ENCODE measurements at regions not wholly inside any gene's neighbourhood (a gene's known extent, or its start where the extent isn't known, plus 50 kb on each side); places are given as distances from the start of the nearest gene placed in this dataset.
A peak's percentile ranks its signal among the peaks of the same experiment; 100 is the strongest.

DNA sequence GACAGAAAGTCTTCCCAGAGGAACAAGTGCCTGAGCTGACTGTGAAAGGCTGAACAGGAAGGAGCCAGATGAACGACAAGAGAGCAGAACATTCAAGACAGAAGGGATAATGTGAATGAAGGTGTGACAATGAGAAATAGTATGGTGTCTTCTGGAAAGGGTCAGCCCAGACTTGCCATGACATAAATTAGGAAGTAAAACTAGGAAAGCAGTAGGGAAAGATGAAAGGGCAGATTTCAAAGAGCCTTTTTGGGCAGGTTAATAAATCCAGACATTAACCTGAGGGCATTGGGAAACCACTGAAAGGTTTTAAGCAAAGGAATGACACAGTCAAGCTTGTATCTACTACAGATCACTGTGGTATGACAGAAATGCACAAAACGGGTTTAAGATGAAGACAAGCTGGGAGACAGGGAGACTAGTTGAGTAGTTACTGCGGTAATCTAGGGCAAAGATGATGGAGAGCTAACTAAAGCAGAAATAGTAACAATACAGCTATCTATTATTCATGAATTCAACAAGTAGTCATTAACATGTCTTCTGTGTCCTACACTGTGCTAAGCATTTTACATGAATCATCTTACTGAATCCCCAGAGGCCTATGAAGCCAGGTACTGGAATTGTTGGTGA lies 580.9 kb upstream of the WWC1 start:
- DNase-seq (ENCODE audit: low spot score) = no peak

DNA sequence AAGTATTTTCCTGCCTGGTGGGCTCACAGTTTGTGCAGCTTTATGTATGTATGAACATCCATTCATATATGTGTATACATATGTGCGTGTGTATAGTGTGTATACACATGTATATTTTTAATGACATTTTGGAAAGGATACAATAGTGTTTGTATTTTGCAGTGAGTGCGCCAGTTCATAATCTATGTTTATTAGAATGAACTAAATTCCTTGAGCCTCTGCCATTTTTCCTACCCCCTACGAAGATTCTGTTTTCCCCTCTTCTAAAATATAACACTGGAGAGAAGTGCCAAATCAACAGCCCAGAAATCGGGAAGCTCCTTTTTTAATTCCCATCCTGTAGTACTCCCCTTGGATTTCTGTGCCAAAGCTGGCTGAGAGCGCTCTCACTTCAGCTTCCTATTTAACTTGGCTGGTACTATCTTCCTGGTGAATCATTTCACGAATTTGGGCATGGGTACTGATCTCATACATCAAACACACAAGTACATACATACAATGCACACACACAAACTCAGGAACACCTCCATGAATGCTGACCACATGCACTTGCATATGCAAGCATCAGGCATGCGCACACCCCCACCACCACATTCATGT lies 578.4 kb upstream of the WWC1 start:
- DNase-seq (ENCODE audit: low spot score) = no peak

DNA sequence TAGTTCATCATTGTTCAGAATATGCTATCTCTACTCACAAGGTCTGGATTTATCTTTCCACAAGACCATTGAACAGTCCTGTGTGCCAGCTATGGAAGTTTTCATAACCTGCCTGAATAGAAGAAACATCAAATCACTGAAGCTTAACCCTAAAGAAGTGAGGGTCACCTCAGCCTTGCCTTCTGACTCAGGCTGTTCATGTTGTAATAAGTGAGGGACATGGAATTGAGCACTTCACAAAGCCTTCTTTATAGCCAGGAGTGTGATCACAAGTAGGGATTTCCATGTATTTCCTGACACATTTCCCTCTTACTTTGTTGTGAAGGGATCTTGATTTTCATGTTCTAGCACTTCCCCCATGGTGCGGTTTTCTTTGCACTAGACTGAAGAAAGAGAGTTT lies 577.5 kb upstream of the WWC1 start:
- DNase-seq (ENCODE audit: low spot score) = no peak

DNA sequence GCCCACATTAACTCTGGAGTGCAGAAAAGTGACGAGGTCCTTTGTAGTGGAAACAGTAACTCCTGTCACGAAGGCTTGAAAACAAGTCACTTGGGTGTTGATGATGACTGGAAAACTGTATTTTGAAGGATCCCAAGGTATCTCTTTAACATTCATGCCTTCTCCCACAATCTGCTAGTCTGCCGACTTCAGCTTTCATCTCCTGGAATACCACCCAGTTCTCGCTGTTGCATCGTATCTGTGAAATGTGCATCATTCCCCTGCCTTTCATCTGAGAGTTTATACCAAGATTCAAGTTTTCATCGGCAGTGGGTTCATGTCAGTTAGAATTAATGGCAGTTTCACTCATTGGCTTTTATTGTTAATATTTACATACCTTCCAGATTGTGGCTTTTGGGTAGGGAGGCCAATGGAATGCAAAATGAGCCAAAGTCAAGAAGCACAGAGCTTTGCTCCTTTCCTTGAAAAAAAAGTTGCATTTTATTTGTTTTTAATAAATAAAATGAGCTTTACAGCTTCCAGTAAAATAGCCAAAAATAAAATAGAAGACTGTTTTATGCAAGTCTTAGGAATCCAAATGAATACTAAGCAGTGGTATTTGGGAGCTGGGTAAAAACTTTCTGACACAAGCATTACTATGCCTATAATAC lies 575.2 kb upstream of the WWC1 start:
- DNase-seq (ENCODE audit: low spot score) = no peak

DNA sequence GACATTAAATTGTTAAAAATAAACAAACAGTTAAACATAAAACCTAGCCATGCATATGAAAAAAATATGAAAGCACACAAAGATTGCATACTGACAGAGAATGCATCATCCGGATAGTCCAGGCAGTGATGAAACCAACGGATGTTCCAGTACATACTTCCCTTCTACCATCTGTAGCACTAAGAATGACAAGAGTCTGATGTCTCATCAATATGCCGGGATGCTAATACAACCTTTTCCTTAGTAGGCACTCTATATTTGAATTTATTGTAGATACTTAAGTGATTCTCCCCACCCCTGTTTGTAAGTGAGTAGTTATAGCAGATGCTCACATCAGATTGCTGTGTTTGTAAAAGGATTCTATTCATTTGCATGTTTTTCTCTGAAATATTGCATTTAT lies 571.2 kb upstream of the WWC1 start:
- no peak for DNase-seq (ENCODE audit: low spot score)

DNA sequence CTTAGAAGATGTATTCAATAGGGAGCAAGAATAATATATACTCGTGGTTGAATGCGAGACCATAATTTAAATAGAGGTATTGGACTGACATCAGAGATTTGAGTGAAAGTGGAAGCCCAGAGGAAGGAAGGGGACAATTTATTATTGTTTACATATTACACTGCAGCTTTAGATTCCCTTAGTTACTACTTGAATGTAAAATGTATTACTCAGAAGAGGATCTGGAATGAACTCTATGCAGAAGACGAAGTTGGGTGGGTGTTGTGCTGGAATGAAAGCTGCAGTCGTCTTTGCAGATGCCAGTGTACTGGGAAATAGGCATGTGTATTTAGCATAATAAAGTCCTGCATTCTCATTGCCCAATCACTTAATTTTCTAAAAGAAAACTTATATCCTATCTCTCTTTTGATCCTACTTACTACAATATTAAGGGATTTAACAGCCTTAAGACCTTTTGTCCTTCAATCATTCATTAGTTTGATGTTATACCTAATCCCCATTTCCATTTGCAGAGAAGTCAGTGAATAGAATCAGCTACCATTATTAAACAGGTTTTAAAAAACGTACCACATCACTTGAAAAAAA lies 570.7 kb upstream of the WWC1 start:
- no peak for DNase-seq (ENCODE audit: low spot score)

DNA sequence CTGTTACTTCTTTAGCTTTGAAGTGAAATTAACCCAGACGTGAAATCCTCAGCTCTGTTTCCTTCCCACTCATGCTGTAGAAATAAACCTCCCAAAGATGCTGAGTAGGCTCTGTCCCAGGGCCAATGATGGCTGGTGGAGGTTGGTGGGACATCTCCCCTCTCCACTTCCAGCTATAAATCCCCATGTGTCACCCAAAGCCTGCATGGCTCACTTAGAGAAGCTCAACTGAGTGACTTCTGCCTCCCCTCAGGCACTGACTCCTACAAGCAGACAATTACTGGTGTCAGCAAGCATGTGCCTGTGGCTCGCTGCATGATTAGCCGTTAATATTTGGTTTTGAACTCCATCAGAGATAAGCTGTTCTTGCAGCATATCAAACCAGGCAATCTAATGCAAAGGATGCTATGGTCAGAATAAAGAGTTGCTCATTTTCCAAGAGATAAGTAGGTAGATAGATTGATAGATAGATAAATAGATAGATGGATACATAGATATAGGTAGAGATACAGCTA lies 569.5 kb upstream of the WWC1 start:
- DNase-seq (ENCODE audit: low spot score) = no peak

DNA sequence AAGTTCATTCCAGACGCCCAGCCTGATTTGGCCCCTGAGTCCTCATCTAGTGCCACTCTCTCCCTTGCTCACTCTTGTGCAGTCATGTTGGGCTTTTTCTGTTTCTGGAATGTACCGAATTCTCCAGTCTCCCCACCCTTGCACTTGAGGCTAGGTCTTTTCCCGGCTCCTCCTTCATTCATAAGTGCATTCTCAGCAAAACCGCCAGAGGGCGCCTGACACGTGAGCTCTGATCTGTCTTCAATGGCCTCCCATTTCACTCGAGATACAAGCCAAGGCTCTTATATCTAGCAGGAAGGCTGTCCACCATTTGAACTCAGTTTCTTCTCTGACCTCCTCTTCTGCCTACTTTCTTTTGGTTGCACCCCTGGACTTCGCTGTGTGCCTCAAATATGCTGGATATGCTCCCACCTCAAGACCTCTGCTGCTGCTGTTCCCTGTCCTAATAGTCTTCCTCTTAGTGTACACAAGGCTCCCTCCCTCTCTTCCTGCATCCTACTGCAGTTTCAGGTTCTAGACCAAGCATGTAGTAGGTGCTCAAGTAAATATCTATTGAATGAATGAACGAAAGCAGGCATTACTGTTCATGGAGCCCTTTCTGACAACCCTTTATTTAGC lies 568.1 kb upstream of the WWC1 start:
- peak; percentile 53 for DNase-seq (ENCODE audit: low spot score)

DNA sequence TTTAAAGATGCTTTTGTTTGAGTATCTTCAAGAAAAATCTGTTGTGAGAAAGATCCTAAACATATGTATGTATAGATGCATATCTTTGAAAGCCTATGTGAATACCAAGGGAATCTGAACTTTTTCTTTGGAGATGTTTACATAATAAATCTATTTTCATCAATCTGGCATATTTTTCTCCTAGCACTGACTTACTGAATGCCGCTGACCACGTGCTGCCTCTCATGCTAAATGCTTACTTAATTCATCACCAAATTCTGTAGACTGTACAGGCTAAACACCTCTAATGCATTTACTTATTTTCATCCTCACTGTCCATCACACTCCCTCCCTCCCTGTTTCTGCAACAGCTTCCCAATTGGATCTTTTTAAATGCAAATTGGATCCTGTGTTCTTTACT lies 566.2 kb upstream of the WWC1 start:
- DNase-seq (ENCODE audit: low spot score) = no peak

DNA sequence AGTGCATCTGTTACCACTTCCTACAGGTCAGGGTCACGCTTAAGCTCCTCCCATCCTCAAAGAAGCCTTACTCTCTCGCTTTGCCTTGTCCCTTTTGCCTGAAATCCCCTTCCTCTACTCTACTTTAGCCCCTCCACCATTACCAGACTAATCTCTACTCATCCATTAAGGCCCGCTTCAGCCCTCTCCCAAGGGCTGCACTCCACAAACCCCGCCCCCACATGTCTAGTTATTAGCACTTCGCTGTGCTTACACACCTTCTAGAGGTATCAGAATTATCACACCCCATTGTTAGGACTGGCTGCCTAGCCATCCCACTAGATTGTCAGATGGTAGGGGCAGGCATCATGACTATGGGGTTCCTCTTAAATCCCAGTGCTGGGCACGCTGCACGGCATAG lies 565.7 kb upstream of the WWC1 start:
- DNase-seq (ENCODE audit: low spot score) = no peak

DNA sequence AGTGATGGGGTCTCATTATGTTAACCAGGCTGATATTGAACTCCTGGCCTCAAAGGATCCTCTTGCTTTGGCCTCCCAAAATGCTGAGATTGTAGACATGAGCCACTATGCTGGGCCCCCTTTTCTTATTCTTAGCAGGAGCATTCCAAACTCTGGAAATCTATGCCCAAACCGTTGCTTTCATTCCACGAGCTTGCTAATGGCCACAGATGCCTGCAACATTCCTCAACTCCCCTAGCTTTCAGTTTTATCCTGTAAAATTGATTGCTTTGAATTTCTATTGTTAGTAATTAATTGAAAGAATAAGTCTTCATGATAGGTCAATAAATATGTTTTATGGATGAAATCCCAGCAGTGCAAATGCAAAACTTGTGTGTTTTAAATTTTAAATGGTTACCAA lies 564.8 kb upstream of the WWC1 start:
- no peak for DNase-seq (ENCODE audit: low spot score)

DNA sequence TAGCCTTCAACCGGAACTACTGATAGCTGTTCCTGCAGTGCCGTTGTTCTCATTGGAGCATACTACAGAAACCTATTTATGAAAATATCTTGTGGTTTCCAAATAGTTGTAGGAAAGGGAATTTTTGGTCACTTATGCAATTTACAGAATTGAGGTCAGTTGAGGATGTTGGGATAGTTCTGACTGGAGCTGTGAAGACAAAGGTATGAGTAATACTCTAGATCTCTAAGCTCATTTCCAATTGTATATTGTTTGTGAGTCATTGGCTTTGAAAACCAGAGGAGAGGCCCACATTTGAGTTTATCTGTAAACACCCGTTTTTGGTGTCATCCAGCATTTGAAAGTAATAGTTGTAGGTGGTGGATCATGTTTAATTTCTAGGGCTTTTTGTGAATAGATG lies 561.3 kb upstream of the WWC1 start:
- DNase-seq (ENCODE audit: low spot score) = peak; percentile 66

DNA sequence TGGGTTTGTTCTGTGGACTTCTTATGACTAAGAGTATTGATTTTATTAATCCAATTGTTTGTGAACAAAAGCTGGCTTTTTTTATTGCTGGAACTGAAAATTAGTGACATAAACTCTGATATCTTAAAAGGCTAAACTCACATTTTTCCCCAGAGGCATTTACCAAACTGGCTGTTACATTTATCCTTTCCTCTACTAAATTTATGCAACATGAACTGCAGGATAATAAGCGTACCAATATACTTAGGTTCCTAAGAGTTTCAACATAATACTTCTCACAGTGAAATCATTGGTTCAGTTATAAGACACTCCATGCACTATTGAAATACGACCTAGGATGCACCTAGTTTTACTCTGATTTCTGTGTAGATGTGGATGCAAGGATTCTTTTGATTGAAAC lies 560.8 kb upstream of the WWC1 start:
- no peak for DNase-seq (ENCODE audit: low spot score)

DNA sequence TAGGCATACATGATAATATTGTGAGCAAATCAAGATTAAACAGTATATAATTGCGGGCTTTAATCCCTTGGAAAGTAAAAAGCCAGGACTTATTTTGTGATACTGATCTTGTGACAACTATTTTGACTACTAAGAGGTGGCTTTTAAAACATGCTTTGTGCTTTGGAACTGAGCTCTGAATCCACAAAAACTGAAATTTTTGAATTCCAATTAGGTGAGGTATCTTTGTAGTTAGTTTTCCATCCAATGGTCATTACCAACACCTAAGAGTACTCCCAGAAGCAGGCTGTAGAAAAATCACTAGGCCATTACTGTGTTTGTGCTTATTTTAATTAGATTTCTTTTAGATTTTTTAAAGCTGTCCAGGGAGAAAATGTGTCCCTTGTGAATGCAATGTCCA lies 559.5 kb upstream of the WWC1 start:
- DNase-seq (ENCODE audit: low spot score) = no peak

DNA sequence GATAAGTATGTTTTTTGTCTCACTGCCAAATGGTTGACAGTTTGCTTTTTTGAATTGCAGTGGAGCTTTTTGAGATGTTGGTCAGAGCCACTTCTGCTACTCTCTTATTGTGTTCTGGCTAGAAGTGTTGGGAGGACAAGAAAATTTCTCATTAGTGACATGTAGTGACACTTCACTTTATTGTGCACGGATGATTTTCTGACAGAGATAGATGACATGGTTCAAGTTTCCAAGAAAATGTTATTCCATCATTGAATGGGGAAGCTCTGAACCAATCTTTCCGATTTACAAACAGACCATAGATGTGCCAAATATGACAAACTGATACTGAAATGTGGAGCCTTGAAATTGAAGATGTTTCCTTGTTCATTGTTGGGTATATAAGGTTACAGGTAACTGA lies 558.9 kb upstream of the WWC1 start:
- no peak for DNase-seq (ENCODE audit: low spot score)

DNA sequence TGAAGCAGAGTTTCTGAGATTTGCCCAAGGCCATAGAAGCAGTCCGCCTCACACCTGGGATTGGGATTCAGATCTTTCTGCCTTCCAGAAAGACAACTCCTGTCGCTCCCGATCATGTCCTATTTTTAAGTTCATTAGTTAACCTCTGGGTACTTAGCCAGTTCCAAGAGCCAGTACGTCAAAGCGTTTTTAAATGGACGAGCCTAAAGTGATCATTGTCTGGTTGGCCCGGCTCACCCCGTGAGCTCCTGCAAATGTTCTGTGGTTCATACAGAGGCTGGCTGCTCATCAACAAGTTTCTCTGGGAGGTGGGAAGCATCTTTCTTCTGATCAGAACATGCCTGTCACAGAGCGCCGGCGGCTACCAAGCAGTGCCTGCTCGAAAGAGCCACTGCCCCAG lies 554.5 kb upstream of the WWC1 start:
- no peak for DNase-seq (ENCODE audit: low spot score)

DNA sequence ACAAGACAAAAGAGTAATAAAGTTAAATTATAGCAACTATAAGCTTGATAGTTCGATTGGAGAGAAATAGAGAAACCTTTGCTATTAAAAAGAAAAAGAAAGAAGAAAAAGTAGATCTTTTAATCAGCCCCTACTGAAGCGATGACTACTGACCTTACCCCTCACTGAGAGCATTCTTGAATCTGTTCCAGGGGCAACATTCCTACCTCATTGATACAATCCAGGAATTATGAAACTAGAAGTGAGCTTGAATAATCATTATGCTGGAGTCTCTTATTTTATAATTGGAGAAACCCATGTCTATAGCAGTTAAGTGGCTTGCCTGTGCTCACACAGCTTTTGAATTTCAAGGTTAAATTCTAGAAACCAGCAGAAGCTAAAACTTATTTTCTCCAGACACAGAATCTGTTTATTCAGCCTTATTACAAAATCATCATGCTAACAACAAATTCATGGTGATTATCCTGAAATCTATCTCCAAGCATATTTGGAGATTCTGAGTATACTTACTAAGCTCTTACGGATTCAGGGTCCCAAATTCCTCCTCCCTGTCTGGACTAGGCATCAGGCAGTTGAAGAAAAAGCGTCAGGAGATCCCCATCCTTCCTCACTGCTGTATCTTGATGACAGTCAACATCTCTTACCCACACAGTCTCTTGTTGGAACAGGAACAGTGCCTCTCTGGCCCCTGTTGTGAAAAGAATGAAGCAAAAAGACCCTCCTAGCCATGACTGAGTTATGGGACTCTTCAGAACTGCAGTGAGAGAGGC lies 547.6 kb upstream of the WWC1 start:
- DNase-seq (ENCODE audit: low spot score) = no peak

DNA sequence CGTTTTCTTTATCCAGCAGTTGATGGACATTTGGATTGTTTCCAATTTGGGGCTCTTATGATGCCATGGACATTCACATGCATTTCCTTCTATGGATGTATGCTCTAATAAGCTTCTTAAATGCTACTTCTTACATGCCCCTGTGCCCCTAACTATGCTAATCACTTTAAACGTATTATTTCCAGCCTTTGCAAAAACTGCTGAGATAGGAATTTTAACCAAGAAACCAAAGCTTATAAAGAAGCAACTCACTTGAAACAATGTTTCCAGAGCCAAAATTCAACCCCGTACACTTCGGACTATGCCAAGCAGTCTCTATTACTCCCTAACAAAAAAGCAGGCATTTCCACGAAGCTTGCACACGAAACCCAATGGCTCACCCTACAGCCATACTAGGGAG lies 545.6 kb upstream of the WWC1 start:
- DNase-seq (ENCODE audit: low spot score) = no peak

DNA sequence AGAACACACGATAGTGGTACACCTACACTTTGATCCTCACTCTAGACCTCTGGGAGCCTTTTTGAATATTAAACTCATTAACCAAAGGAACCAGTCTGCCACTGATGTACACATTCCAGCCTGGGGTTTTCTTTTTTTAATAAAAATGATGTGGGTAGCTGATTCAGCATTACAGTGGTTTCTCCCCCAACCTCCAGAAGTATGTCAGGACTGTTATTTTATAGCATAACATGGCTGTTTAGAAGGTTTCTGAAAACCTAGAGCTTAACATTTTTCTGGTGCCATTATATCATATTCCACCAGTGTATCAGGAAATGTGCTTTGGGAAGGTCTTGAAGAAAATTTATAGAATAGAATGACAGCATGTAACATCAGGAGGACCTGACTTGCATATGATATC lies 540.9 kb upstream of the WWC1 start:
- no peak for DNase-seq (ENCODE audit: low spot score)

DNA sequence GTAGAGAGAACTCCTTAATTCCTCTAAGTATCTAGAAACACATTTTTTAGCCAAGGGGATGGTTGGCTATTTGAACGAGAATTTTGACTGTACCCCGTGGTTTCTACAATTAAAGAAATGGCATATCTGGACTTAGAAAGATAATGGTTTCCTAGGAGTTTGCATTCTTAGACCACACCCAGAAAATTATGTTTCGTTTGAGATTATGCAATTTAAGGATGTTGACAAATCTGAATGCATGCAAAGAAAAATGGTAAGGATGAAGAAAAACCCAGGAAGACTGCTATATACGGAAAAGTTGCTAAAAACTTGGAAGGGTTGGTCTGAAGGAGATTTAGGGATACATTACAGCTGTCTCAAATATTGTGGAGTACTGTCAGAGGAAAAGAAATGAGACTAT lies 538.5 kb upstream of the WWC1 start:
- no peak for DNase-seq (ENCODE audit: low spot score)

DNA sequence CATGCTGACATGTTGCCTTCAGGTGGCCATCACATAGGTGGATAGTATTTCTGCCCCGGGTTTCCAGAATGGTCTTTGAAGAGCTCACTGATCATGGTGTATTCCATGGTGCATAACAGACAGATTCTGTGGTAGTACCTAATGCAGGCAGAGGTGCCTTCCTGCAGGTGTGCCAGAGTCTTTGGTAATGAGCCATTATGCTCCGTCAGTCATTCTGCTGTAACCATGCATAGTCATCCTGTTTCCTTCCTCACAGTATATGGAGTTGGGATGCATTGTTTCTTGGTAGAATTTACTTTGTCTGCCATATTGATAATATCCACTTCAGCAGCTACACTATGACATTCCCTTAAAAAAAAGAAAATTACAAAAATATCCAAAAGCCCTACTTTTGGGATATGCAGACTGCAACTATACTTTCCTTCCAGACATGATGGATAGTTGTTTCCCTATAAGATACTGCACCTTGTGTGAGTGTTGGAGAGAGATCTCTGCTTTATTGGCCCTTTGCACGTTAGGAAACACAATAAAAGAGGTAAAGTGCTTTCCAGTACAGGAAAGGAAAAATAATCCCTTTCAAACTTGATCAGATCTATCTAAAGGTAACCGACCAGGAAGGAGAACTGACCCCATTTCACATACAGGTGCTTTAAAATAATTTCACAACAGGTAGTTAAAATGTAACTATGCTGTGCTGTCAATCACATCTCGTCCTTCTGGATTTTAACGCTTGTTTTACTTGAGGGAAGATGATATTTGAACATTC lies 537.5 kb upstream of the WWC1 start:
- DNase-seq (ENCODE audit: low spot score) = no peak
